ENCODE measurements at regions not wholly inside any gene's neighbourhood (a gene's known extent, or its start where the extent isn't known, plus 50 kb on each side); places are given as distances from the start of the nearest gene placed in this dataset.

GRCh38 chr9:101861472-101861871 lies 123.0 kb upstream of the GRIN3A start:
- Histone ChIP-seq H3K27ac (ENCODE audit: low read length) (no peak overlapping the region), H3K4me1 (ENCODE audit: control insufficient read depth, insufficient read depth, low read length) (no peaks in the 10 kb centered on the region), H3K4me3 (ENCODE audit: low read depth in 2 of 2, low read length in 2 of 2) (no peak overlapping the region), H3K27me3 (ENCODE audit: control insufficient read depth, insufficient read depth, low read length) (no peaks in the 10 kb centered on the region), H3K9me3 (ENCODE audit: control insufficient read depth, insufficient read depth, low read depth, low read length) (no peaks in the 10 kb centered on the region), H3K36me3 (ENCODE audit: control insufficient read depth, insufficient read depth, low read length) (no peaks in the 10 kb centered on the region)
- BruUV-seq (replicated peaks), result no TSS peak
- CTCF ChIA-PET, result no interaction called here
- intact Hi-C loops (cut with micrococcal nuclease; ENCODE audit: unreplicated experiment) (no loop called here), in situ Hi-C loops (cut with HindIII; ENCODE audit: low pct_unique_long_range_greater_than_20kb, low sequenced_read_pairs) (no loop called here)
- TF ChIP-seq TCF7L2 (IDR thresholded peaks at IDR 0.05; ENCODE audit: low read depth, low read length), result no peak
- no peak for TF ChIP-seq POLR2AphosphoS5 (IDR thresholded peaks at IDR 0.05; ENCODE audit: low read depth, low read length)
- TF ChIP-seq SIN3A (IDR thresholded peaks at IDR 0.05; ENCODE audit: borderline replicate concordance, insufficient read depth, low read depth, low read length), result no peak
- TF ChIP-seq, protein P1, sequence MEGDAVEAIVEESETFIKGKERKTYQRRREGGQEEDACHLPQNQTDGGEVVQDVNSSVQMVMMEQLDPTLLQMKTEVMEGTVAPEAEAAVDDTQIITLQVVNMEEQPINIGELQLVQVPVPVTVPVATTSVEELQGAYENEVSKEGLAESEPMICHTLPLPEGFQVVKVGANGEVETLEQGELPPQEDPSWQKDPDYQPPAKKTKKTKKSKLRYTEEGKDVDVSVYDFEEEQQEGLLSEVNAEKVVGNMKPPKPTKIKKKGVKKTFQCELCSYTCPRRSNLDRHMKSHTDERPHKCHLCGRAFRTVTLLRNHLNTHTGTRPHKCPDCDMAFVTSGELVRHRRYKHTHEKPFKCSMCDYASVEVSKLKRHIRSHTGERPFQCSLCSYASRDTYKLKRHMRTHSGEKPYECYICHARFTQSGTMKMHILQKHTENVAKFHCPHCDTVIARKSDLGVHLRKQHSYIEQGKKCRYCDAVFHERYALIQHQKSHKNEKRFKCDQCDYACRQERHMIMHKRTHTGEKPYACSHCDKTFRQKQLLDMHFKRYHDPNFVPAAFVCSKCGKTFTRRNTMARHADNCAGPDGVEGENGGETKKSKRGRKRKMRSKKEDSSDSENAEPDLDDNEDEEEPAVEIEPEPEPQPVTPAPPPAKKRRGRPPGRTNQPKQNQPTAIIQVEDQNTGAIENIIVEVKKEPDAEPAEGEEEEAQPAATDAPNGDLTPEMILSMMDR (IDR thresholded peaks at IDR 0.05), result no peak
- TF ChIP-seq REST (IDR thresholded peaks at IDR 0.05; ENCODE audit: insufficient read depth in 1 of 2, low read depth in 2 of 2, low read length in 1 of 2), result no peak
- ATAC-seq (no peak), DNase-seq (ENCODE audit: low read depth, low spot score) (no peak)
- POLR2A ChIA-PET, result no interaction called here

DNA sequence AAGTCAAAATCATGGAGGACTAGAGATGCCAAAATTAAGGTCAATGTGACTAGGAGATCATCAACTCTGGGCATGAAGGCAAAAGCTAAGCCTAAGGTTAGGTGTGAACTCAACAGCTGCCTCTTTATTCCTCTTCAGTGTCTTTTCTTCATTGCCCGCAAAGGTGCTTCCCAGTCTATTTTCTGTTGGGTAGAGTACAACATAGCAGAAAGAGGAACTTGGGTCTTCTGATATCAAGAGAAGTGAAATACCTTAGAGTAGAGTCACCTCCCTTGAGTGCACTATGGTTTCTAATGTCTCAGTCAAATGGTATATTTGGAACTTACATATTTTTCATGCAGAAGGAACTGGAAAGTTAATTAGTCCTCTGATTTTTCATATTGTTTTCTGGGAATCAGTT lies 122.5 kb upstream of the GRIN3A start:
- POLR2A ChIA-PET, result no interaction called here
- no peak overlapping the region for H3K4me3 ChIP-seq (ENCODE audit: low read depth in 2 of 2, low read length in 2 of 2)
- TF ChIP-seq TCF7L2 (IDR thresholded peaks at IDR 0.05; ENCODE audit: low read depth, low read length) (no peak), SIN3A (IDR thresholded peaks at IDR 0.05; ENCODE audit: borderline replicate concordance, insufficient read depth, low read depth, low read length) (no peak), POLR2AphosphoS5 (IDR thresholded peaks at IDR 0.05; ENCODE audit: low read depth, low read length) (no peak), REST (IDR thresholded peaks at IDR 0.05; ENCODE audit: insufficient read depth in 1 of 2, low read depth in 2 of 2, low read length in 1 of 2) (no peak)
- TF ChIP-seq, protein P1 (IDR thresholded peaks at IDR 0.05), result no peak
- in situ Hi-C loops (cut with HindIII; ENCODE audit: low pct_unique_long_range_greater_than_20kb, low sequenced_read_pairs) (no loop called here), intact Hi-C loops (cut with micrococcal nuclease; ENCODE audit: unreplicated experiment) (no loop called here)
- H3K27ac ChIP-seq (ENCODE audit: low read length), result no peak overlapping the region
- H3K4me1 ChIP-seq (ENCODE audit: control insufficient read depth, insufficient read depth, low read length), result no peaks in the 10 kb centered on the region
- BruUV-seq (replicated peaks), result no TSS peak
- ATAC-seq, result no peak
- H3K9me3 ChIP-seq (ENCODE audit: control insufficient read depth, insufficient read depth, low read depth, low read length), result no peaks in the 10 kb centered on the region
- CTCF ChIA-PET, result no interaction called here
- DNase-seq (ENCODE audit: low read depth, low spot score), result no peak
- no peaks in the 10 kb centered on the region for H3K27me3 ChIP-seq (ENCODE audit: control insufficient read depth, insufficient read depth, low read length)
- no peaks in the 10 kb centered on the region for H3K36me3 ChIP-seq (ENCODE audit: control insufficient read depth, insufficient read depth, low read length)
